T-cell (primary cell): ENCODE measurements at regions not wholly inside any gene's neighbourhood (a gene's known extent, or its start where the extent isn't known, plus 50 kb on each side); places are given as distances from the start of the nearest gene placed in this dataset.

ENCODE experiments used
- ATAC-seq, 4 experiments: fragments of 200-7000 bp in 3 of 4; fragments of 150-1000 bp in 1 of 4; cut with Tn5 transposase; replicated peaks in 1 of 4; 1 replicate in 3 of 4; 2 replicates in 1 of 4; pipeline ENCODE4 v1.10.0; 2021; ENCODE audit warnings: moderate library complexity in 3 of 4, mild to moderate bottlenecking in 2 of 4, moderate number of reproducible peaks in 1 of 4
- CTCF ChIA-PET, 2 donors: fragments of 300-600 bp; sonication (Branson Sonifier 250); formaldehyde crosslinking; loops; one replicate each; lab custom pipeline; 2022; ENCODE audit warnings: antibody characterized with exemption in 2 of 2; lab: Charles Lee
- POLR2A ChIA-PET, 2 donors: fragments of 300-600 bp; sonication (Branson Sonifier 250); formaldehyde crosslinking; loops; one replicate each; lab custom pipeline; 2022; ENCODE audit warnings: antibody characterized with exemption in 2 of 2; lab: Charles Lee
- DNase-seq, 35 experiments: peaks; one replicate each; pipeline versions ENCODE4 v3.0.0 to v3.0.0-alpha.2; 2013 to 2023
- H3K27ac ChIP-seq: one replicate; pipeline ENCODE4 v1.5.1; 2013; ENCODE audit warnings: low read length
- H3K27me3 ChIP-seq, 2 experiments: replicated peaks in 1 of 2; 1 replicate in 1 of 2; 2 replicates in 1 of 2; pipeline versions ENCODE4 v1.6.1 to v1.7.0; 2013; ENCODE audit warnings: low read length in 1 of 2, mixed read lengths in 1 of 2; ENCODE audit not compliant: control insufficient read depth in 2 of 2, insufficient read depth in 2 of 2; ENCODE audit errors: extremely low read depth in 1 of 2
- H3K36me3 ChIP-seq, 2 donors: 1 replicate in 1 of 2; 2 replicates in 1 of 2; pipeline versions ENCODE4 v1.6.1 to v1.7.0; 2013; ENCODE audit warnings: low read length in 1 of 2; ENCODE audit not compliant: control insufficient read depth in 2 of 2, insufficient read depth in 1 of 2; ENCODE audit errors: extremely low read depth in 1 of 2
- H3K4me1 ChIP-seq, 2 experiments: 1 replicate in 1 of 2; 2 replicates in 1 of 2; pipeline versions ENCODE4 v1.6.1 to v1.7.0; 2013; ENCODE audit warnings: low read length in 2 of 2, mixed read lengths in 1 of 2; ENCODE audit not compliant: insufficient read depth in 2 of 2, control insufficient read depth in 1 of 2; ENCODE audit errors: extremely low read depth in 1 of 2
- H3K4me3 ChIP-seq, 2 donors: 1 replicate in 1 of 2; 2 replicates in 1 of 2; pipeline versions ENCODE4 v1.5.1 to v1.7.0; 2013; ENCODE audit warnings: mild to moderate bottlenecking in 2 of 2, low read length in 1 of 2, moderate library complexity in 1 of 2; ENCODE audit not compliant: control insufficient read depth in 1 of 2; ENCODE audit errors: extremely low read depth in 1 of 2
- H3K9me3 ChIP-seq: 2 replicates; pipeline ENCODE4 v1.7.0; 2013
- H3K27ac Mint-ChIP-seq, 2 donors: one replicate each; pipeline ENCODE4 v1.8.0; 2020 to 2021; ENCODE audit warnings: mild to moderate bottlenecking in 2 of 2, mixed read lengths in 2 of 2
- H3K27me3 Mint-ChIP-seq, 2 donors: one replicate each; pipeline ENCODE4 v1.8.0; 2021 to 2022; ENCODE audit warnings: mixed read lengths in 2 of 2
- H3K36me3 Mint-ChIP-seq: one replicate; pipeline ENCODE4 v1.8.0; 2021; ENCODE audit warnings: mixed read lengths
- H3K4me1 Mint-ChIP-seq, 3 donors: one replicate each; pipeline ENCODE4 v1.8.0; 2020 to 2022; ENCODE audit warnings: mixed read lengths in 3 of 3, mild to moderate bottlenecking in 1 of 3
- H3K4me3 Mint-ChIP-seq, 3 donors: one replicate each; pipeline ENCODE4 v1.8.0; 2020 to 2022; ENCODE audit warnings: mild to moderate bottlenecking in 3 of 3, mixed read lengths in 3 of 3, moderate library complexity in 3 of 3
- H3K9me3 Mint-ChIP-seq, 3 donors: one replicate each; pipeline ENCODE4 v1.8.0; 2020 to 2022; ENCODE audit warnings: mixed read lengths in 3 of 3
- WGBS: methylation state at CpG from one replicate; pipeline ENCODE4 v1.1.5; 2013; ENCODE audit warnings: missing lambda C conversion rate; ENCODE audit not compliant: insufficient coverage; 5-methylcytosine and 5-hydroxymethylcytosine counted together

DNA sequence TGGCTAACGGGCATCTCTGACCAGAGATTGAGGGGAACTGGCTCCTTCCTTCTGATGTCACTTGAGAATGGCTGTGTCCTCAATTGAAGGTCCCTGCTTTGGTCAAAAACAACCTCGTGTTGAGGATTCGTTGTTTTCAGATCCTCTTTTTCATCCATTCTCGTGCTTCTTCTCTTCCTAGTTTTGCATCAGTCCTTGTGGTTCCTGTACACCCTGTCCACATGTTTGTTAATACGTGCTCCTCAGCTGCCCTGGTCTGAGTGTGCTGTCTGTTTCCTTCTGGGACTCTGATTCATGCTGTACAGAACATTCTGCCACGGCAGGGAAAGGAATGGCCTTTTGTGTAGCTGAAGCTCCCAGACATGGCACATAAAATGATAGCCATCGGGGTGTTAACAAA is 863.2 kb upstream of the GOT2 start:
- POLR2A ChIA-PET: no interaction called here

GRCh38 chr16:59596693-59597092 is 862.6 kb upstream of the GOT2 start:
- H3K36me3 ChIP-seq: no peaks in the 10 kb centered on the region
- H3K4me1 ChIP-seq: no peaks in the 10 kb centered on the region
- no peak for ATAC-seq
- H3K4me3 ChIP-seq: no peak overlapping the region
- ChIA-PET CTCF (no interaction called here), POLR2A (no interaction called here)
- H3K27ac Mint-ChIP-seq: no peak overlapping the region
- H3K4me1 Mint-ChIP-seq: no peaks in the 10 kb centered on the region
- H3K27me3 Mint-ChIP-seq: no peaks in the 10 kb centered on the region
- no peaks in the 10 kb centered on the region for H3K36me3 Mint-ChIP-seq
- WGBS: 50% methylated on average over 2 of the region's 4 CpGs
- H3K9me3 ChIP-seq: no peaks in the 10 kb centered on the region
- no peak for DNase-seq
- H3K4me3 Mint-ChIP-seq: no peak overlapping the region
- H3K27me3 ChIP-seq: no peaks in the 10 kb centered on the region
- peaks cover 0 to 20% (median 11%) of the 10 kb centered on the region in 3 donors for H3K9me3 Mint-ChIP-seq
- no peak overlapping the region for H3K27ac ChIP-seq

More for the DNA sequence above, 863.2 kb upstream of the GOT2 start:
- Mint-ChIP-seq H3K9me3 (peaks cover 0 to 20% (median 11%) of the 10 kb centered on the region in 3 donors), H3K36me3 (no peaks in the 10 kb centered on the region), H3K4me1 (no peaks in the 10 kb centered on the region), H3K27me3 (no peaks in the 10 kb centered on the region), H3K27ac (no peak overlapping the region), H3K4me3 (no peak overlapping the region)
- H3K36me3 ChIP-seq: no peaks in the 10 kb centered on the region
- no peak overlapping the region for H3K27ac ChIP-seq
- no peak for DNase-seq
- H3K27me3 ChIP-seq: no peaks in the 10 kb centered on the region
- H3K9me3 ChIP-seq: no peaks in the 10 kb centered on the region
- CTCF ChIA-PET: no interaction called here
- H3K4me1 ChIP-seq: no peaks in the 10 kb centered on the region
- no peak overlapping the region for H3K4me3 ChIP-seq
- ATAC-seq: no peak
- 77% methylated on average over 6 of the region's 7 CpGs for WGBS

- CTCF ChIA-PET: no interaction called here
- no peak for DNase-seq
- Mint-ChIP-seq H3K27me3 (no peaks in the 10 kb centered on the region), H3K4me3 (no peak overlapping the region), H3K36me3 (no peaks in the 10 kb centered on the region), H3K4me1 (no peaks in the 10 kb centered on the region), H3K27ac (no peak overlapping the region), H3K9me3 (peaks cover 6 to 15% (median 13%) of the 10 kb centered on the region in 3 donors)
- ATAC-seq: no peak
- Histone ChIP-seq H3K36me3 (no peaks in the 10 kb centered on the region), H3K9me3 (no peaks in the 10 kb centered on the region), H3K4me1 (no peaks in the 10 kb centered on the region), H3K27ac (no peak overlapping the region), H3K27me3 (no peaks in the 10 kb centered on the region), H3K4me3 (no peak overlapping the region)
- POLR2A ChIA-PET: no interaction called here
- no CpG with 5 or more reads among the region's 2 CpGs for WGBS
Observed at GRCh38 chr16:59593194-59593661, 859.1 kb upstream of the GOT2 start.

GRCh38 chr16:59591480-59591879 is 857.4 kb upstream of the GOT2 start:
- no peaks in the 10 kb centered on the region for H3K36me3 Mint-ChIP-seq
- no peak overlapping the region for H3K27ac Mint-ChIP-seq
- no peaks in the 10 kb centered on the region for H3K36me3 ChIP-seq
- H3K4me3 ChIP-seq: no peak overlapping the region
- POLR2A ChIA-PET: no interaction called here
- H3K27ac ChIP-seq: no peak overlapping the region
- no peaks in the 10 kb centered on the region for H3K27me3 Mint-ChIP-seq
- WGBS: 86% methylated on average over 1 of the region's 1 CpG
- DNase-seq (no peak), ATAC-seq (no peak)
- H3K4me3 Mint-ChIP-seq: no peak overlapping the region
- CTCF ChIA-PET: no interaction called here
- no peaks in the 10 kb centered on the region for H3K4me1 Mint-ChIP-seq
- no peaks in the 10 kb centered on the region for H3K9me3 ChIP-seq
- H3K4me1 ChIP-seq: no peaks in the 10 kb centered on the region
- no peaks in the 10 kb centered on the region for H3K27me3 ChIP-seq
- H3K9me3 Mint-ChIP-seq: peaks cover 6 to 15% (median 6%) of the 10 kb centered on the region in 3 donors

- CTCF ChIA-PET: no interaction called here
Observed at GRCh38 chr16:59590845-59591244, 856.7 kb upstream of the GOT2 start.

GRCh38 chr16:59586331-59586730 is 852.2 kb upstream of the GOT2 start:
- Histone ChIP-seq H3K36me3 (no peaks in the 10 kb centered on the region), H3K27ac (no peak overlapping the region), H3K4me3 (no peak overlapping the region), H3K9me3 (no peaks in the 10 kb centered on the region), H3K4me1 (no peaks in the 10 kb centered on the region), H3K27me3 (no peaks in the 10 kb centered on the region)
- peaks cover 9 to 22% (median 13%) of the 10 kb centered on the region in 3 donors for H3K9me3 Mint-ChIP-seq
- no peak overlapping the region for H3K27ac Mint-ChIP-seq
- no peaks in the 10 kb centered on the region for H3K4me1 Mint-ChIP-seq
- no peaks in the 10 kb centered on the region for H3K36me3 Mint-ChIP-seq
- CTCF ChIA-PET: no interaction called here
- no peak overlapping the region for H3K4me3 Mint-ChIP-seq
- POLR2A ChIA-PET: no interaction called here
- ATAC-seq (no peak), DNase-seq (no peak)
- no CpG with 5 or more reads among the region's 1 CpG for WGBS
- H3K27me3 Mint-ChIP-seq: no peaks in the 10 kb centered on the region

More at GRCh38 chr16:59590845-59591244, 856.7 kb upstream of the GOT2 start:
- WGBS: 100% methylated on average over 1 of the region's 4 CpGs
- no peak overlapping the region for H3K4me3 Mint-ChIP-seq
- Histone ChIP-seq H3K27me3 (no peaks in the 10 kb centered on the region), H3K27ac (no peak overlapping the region), H3K36me3 (no peaks in the 10 kb centered on the region), H3K4me3 (no peak overlapping the region), H3K9me3 (no peaks in the 10 kb centered on the region), H3K4me1 (no peaks in the 10 kb centered on the region)
- no peaks in the 10 kb centered on the region for H3K27me3 Mint-ChIP-seq
- ATAC-seq: no peak
- POLR2A ChIA-PET: no interaction called here
- H3K9me3 Mint-ChIP-seq: peaks cover 6 to 16% (median 6%) of the 10 kb centered on the region in 3 donors
- no peaks in the 10 kb centered on the region for H3K4me1 Mint-ChIP-seq
- no peak for DNase-seq
- H3K27ac Mint-ChIP-seq: no peak overlapping the region
- no peaks in the 10 kb centered on the region for H3K36me3 Mint-ChIP-seq

- no peaks in the 10 kb centered on the region for H3K4me1 ChIP-seq
- Mint-ChIP-seq H3K36me3 (no peaks in the 10 kb centered on the region), H3K4me3 (no peak overlapping the region), H3K4me1 (no peaks in the 10 kb centered on the region), H3K9me3 (peaks cover 6 to 17% (median 10%) of the 10 kb centered on the region in 3 donors), H3K27ac (no peak overlapping the region), H3K27me3 (no peaks in the 10 kb centered on the region)
- no peaks in the 10 kb centered on the region for H3K36me3 ChIP-seq
- ChIA-PET CTCF (interaction anchor here in 1 of 2 donors (0.6 kb wide), 1 partner anchor 465 kb away, joined by 4 read pairs; no protein-coding TSS in a partner anchor), POLR2A (interaction anchor here in 1 of 2 donors (0.5 kb wide), 1 partner anchor 16 kb away, joined by 9 read pairs; no protein-coding TSS in a partner anchor)
- H3K27me3 ChIP-seq: no peaks in the 10 kb centered on the region
- no peak overlapping the region for H3K4me3 ChIP-seq
- no peak for DNase-seq
- no CpG with 5 or more reads among the region's 1 CpG for WGBS
- no peaks in the 10 kb centered on the region for H3K9me3 ChIP-seq
- H3K27ac ChIP-seq: no peak overlapping the region
- no peak for ATAC-seq
Observed at GRCh38 chr16:59574296-59574695, 840.2 kb upstream of the GOT2 start.
